ENCODE measurements at regions not wholly inside any gene's neighbourhood (a gene's known extent, or its start where the extent isn't known, plus 50 kb on each side); places are given as distances from the start of the nearest gene placed in this dataset.

GRCh38 chr5:96329289-96329688, 103.8 kb downstream of the PCSK1 start:
- no peak for DNase-seq (ENCODE audit: low spot score)
- no peak for TF ChIP-seq KAT7 (CRISPR knock-in tag; IDR thresholded peaks at IDR 0.05; ENCODE audit: borderline replicate concordance)
- no peak for TF ChIP-seq CTCF (IDR thresholded peaks at IDR 0.05)
- no peak for TF ChIP-seq PRRX2 (CRISPR knock-in tag; IDR thresholded peaks at IDR 0.05)
- TF ChIP-seq ZNF512 (CRISPR knock-in tag; IDR thresholded peaks at IDR 0.05; ENCODE audit: borderline replicate concordance): no peak
- ChIA-PET POLR2A (no interaction called here), CTCF (no interaction called here)
- H3K4me1 Mint-ChIP-seq: peaks cover 6% of the 10 kb centered on the region; the same call in 1 of the 2 replicates
- H3K4me3 Mint-ChIP-seq: no peak overlapping the region
- H3K36me3 Mint-ChIP-seq: no peaks in the 10 kb centered on the region
- H3K27me3 Mint-ChIP-seq (ENCODE audit: low read depth): no peaks in the 10 kb centered on the region
- ATAC-seq: no peak
- H3K27ac Mint-ChIP-seq: no peak overlapping the region
- H3K9me3 Mint-ChIP-seq: peaks cover 6% of the 10 kb centered on the region

- Mint-ChIP-seq H3K27ac (no peak overlapping the region), H3K36me3 (no peaks in the 10 kb centered on the region), H3K4me3 (no peak overlapping the region), H3K27me3 (ENCODE audit: low read depth) (no peaks in the 10 kb centered on the region), H3K4me1 (peaks cover under 1% of the 10 kb centered on the region; the same call in 1 of the 2 replicates), H3K9me3 (peaks cover 6% of the 10 kb centered on the region)
- DNase-seq (ENCODE audit: low spot score) (no peak), ATAC-seq (no peak)
- TF ChIP-seq NFATC4 (CRISPR knock-in tag; IDR thresholded peaks at IDR 0.05) (no peak), ESRRA (CRISPR knock-in tag; IDR thresholded peaks at IDR 0.05; ENCODE audit: borderline replicate concordance) (no peak), IRF2 (CRISPR knock-in tag; IDR thresholded peaks at IDR 0.05; ENCODE audit: borderline replicate concordance, low read depth) (no peak), FOXK1 (CRISPR knock-in tag; IDR thresholded peaks at IDR 0.05) (no peak), E2F1 (CRISPR knock-in tag; IDR thresholded peaks at IDR 0.05) (no peak), CREB1 (CRISPR knock-in tag; IDR thresholded peaks at IDR 0.05) (no peak), ZNF416 (CRISPR knock-in tag; IDR thresholded peaks at IDR 0.05) (no peak), NFYB (CRISPR knock-in tag; conservative IDR thresholded peaks at IDR 0.05; ENCODE audit: low read depth) (no peak), E2F5 (CRISPR knock-in tag; IDR thresholded peaks at IDR 0.05) (no peak), NR1H2 (CRISPR knock-in tag; IDR thresholded peaks at IDR 0.05) (no peak), ZNF423 (CRISPR knock-in tag; IDR thresholded peaks at IDR 0.05) (no peak), USF2 (CRISPR knock-in tag; IDR thresholded peaks at IDR 0.05) (no peak), ZNF121 (CRISPR knock-in tag; IDR thresholded peaks at IDR 0.05) (no peak), PRDM15 (CRISPR knock-in tag; IDR thresholded peaks at IDR 0.05) (no peak), IRF1 (CRISPR knock-in tag; IDR thresholded peaks at IDR 0.05) (no peak), GTF2I (CRISPR knock-in tag; conservative IDR thresholded peaks at IDR 0.05) (no peak), HMGA2 (CRISPR knock-in tag; IDR thresholded peaks at IDR 0.05) (no peak), TCF7 (CRISPR knock-in tag; IDR thresholded peaks at IDR 0.05; ENCODE audit: low read depth) (no peak)
- CTCF ChIA-PET: no interaction called here
- POLR2A ChIA-PET: interaction anchor here (0.7 kb wide), 1 partner anchor 720 kb away, joined by 9 read pairs; no protein-coding TSS in a partner anchor
Measured at GRCh38 chr5:96327722-96328121, 105.3 kb downstream of the PCSK1 start.
